Keratinocyte (primary cell): ENCODE measurements at regions not wholly inside any gene's neighbourhood (a gene's known extent, or its start where the extent isn't known, plus 50 kb on each side); places are given as distances from the start of the nearest gene placed in this dataset.

Experiments
- DNase-seq: peaks from one replicate; pipeline ENCODE4 v3.0.0-alpha.2; 2011; ENCODE audit warnings: low read depth, missing footprints, low spot score
- FAIRE-seq: peaks from 2 replicates; lab custom pipeline; 2011; peaks lifted over from hg19 to GRCh38; lab: Jason Lieb, UNC
- H2AFZ ChIP-seq: 2 replicates; pipeline ENCODE4 v1.6.0; 2012; ENCODE audit warnings: low read length, control low read depth, inconsistent platforms; ENCODE audit not compliant: control insufficient read depth
- H3K27ac ChIP-seq: 2 replicates; pipeline ENCODE4 v1.5.1; 2011; ENCODE audit warnings: low read length; ENCODE audit not compliant: control insufficient read depth, insufficient read depth
- H3K27me3 ChIP-seq: 3 replicates; pipeline ENCODE4 v1.6.0; 2011; ENCODE audit warnings: low read length; ENCODE audit not compliant: control insufficient read depth, insufficient read depth; ENCODE audit errors: extremely low read depth
- H3K36me3 ChIP-seq, 2 experiments: 2 replicates in 1 of 2; 3 replicates in 1 of 2; pipeline ENCODE4 v1.5.1; 2011; ENCODE audit warnings: low read length in 2 of 2, mild to moderate bottlenecking in 1 of 2; ENCODE audit not compliant: control insufficient read depth in 2 of 2, insufficient read depth in 2 of 2; ENCODE audit errors: extremely low read depth in 1 of 2
- H3K4me1 ChIP-seq: 3 replicates; pipeline ENCODE4 v1.5.1; 2011; ENCODE audit warnings: low read length; ENCODE audit not compliant: control insufficient read depth, insufficient read depth; ENCODE audit errors: extremely low read depth
- H3K4me2 ChIP-seq: 3 replicates; pipeline ENCODE4 v1.6.0; 2011; ENCODE audit warnings: low read depth, low read length; ENCODE audit not compliant: control insufficient read depth, insufficient read depth; ENCODE audit errors: extremely low read depth
- H3K4me3 ChIP-seq, 3 experiments: fragments of 200-600 bp in 1 of 3; sonication (generic) in 1 of 3; 2 replicates in 2 of 3; 3 replicates in 1 of 3; pipeline ENCODE4 v1.5.1; 2011 to 2016; ENCODE audit warnings: low read length in 3 of 3, mild to moderate bottlenecking in 3 of 3, control low read depth in 2 of 3, inconsistent platforms in 1 of 3, low read depth in 1 of 3, mixed read lengths in 1 of 3, mixed run types in 1 of 3, moderate library complexity in 1 of 3; ENCODE audit not compliant: control insufficient read depth in 2 of 3, insufficient read depth in 2 of 3; ENCODE audit errors: extremely low read depth in 1 of 3
- H3K79me2 ChIP-seq: 2 replicates; pipeline ENCODE4 v1.6.0; 2012; ENCODE audit warnings: low read length; ENCODE audit not compliant: control insufficient read depth, insufficient read depth
- H3K9ac ChIP-seq: 3 replicates; pipeline ENCODE4 v1.6.0; 2011; ENCODE audit warnings: low read length; ENCODE audit not compliant: control insufficient read depth, insufficient read depth; ENCODE audit errors: extremely low read depth
- H3K9me1 ChIP-seq: 3 replicates; pipeline ENCODE4 v1.6.0; 2011; ENCODE audit warnings: low read length; ENCODE audit not compliant: control insufficient read depth, insufficient read depth; ENCODE audit errors: extremely low read depth
- H3K9me3 ChIP-seq: 2 replicates; pipeline ENCODE4 v1.5.1; 2012; ENCODE audit warnings: low read depth, low read length; ENCODE audit not compliant: control insufficient read depth
- H4K20me1 ChIP-seq: 3 replicates; pipeline ENCODE4 v1.6.0; 2011; ENCODE audit warnings: low read length; ENCODE audit not compliant: control insufficient read depth, insufficient read depth; ENCODE audit errors: extremely low read depth
- CTCF ChIP-seq, 3 experiments: IDR thresholded peaks in 1 of 3; conservative IDR thresholded peaks in 1 of 3; optimal IDR thresholded peaks in 1 of 3; 2 replicates in 2 of 3; 3 replicates in 1 of 3; pipeline versions ENCODE3 to v1.5.1; 2011; ENCODE audit warnings: low read length in 3 of 3, mild to moderate bottlenecking in 3 of 3, moderate library complexity in 2 of 3, control low read depth in 1 of 3, inconsistent platforms in 1 of 3; ENCODE audit not compliant: insufficient read depth in 2 of 3; ENCODE audit errors: extremely low read depth in 1 of 3
- EZH2 ChIP-seq: IDR thresholded peaks from one replicate; pipeline ENCODE4 v1.6.1; 2012; ENCODE audit warnings: inconsistent platforms, mild to moderate bottlenecking, low read length, moderate library complexity
- dilution Hi-C: fragments of 300-500 bp; cut with MboI; formaldehyde crosslinking; loops from one replicate; pipeline ENCODE4 v1.7.0; 2020; ENCODE audit warnings: low sequenced_read_pairs; ENCODE audit not compliant: extremely low pct_ligation_motif_present

GRCh38 chr15:93319121-93319814 is 230.3 kb upstream of the RGMA start:
- no peak for FAIRE-seq
- dilution Hi-C loops = no loop called here
- Histone ChIP-seq H3K27me3 (no peaks in the 10 kb centered on the region), H3K36me3 (no peaks in the 10 kb centered on the region), H3K27ac (no peak overlapping the region), H3K9me3 (no peaks in the 10 kb centered on the region), H3K79me2 (no peaks in the 10 kb centered on the region), H3K4me1 (peaks cover 4% of the 10 kb centered on the region), H3K4me2 (no peak overlapping the region), H4K20me1 (no peaks in the 10 kb centered on the region), H3K9me1 (no peaks in the 10 kb centered on the region), H3K4me3 (no peak overlapping the region), H3K9ac (no peak overlapping the region), H2AFZ (no peak overlapping the region)
- DNase-seq = no peak
- TF ChIP-seq CTCF (optimal IDR thresholded peaks at IDR 0.05 in 1 of 3, IDR thresholded peaks at IDR 0.05 in 1 of 3, conservative IDR thresholded peaks at IDR 0.05 in 1 of 3; ENCODE audit: extremely low read depth in 1 of 3, insufficient read depth in 2 of 3, low read length in 3 of 3) (no peak), EZH2 (no peak)

GRCh38 chr15:93317772-93318171 is 228.8 kb upstream of the RGMA start:
- dilution Hi-C loops = no loop called here
- Histone ChIP-seq H3K4me2 (no peak overlapping the region), H3K36me3 (no peaks in the 10 kb centered on the region), H4K20me1 (no peaks in the 10 kb centered on the region), H3K9me3 (no peaks in the 10 kb centered on the region), H3K9ac (no peak overlapping the region), H2AFZ (no peak overlapping the region), H3K27ac (no peak overlapping the region), H3K4me1 (peaks cover 4% of the 10 kb centered on the region), H3K79me2 (no peaks in the 10 kb centered on the region), H3K27me3 (no peaks in the 10 kb centered on the region), H3K9me1 (no peaks in the 10 kb centered on the region), H3K4me3 (no peak overlapping the region)
- TF ChIP-seq CTCF (optimal IDR thresholded peaks at IDR 0.05 in 1 of 3, IDR thresholded peaks at IDR 0.05 in 1 of 3, conservative IDR thresholded peaks at IDR 0.05 in 1 of 3; ENCODE audit: extremely low read depth in 1 of 3, insufficient read depth in 2 of 3, low read length in 3 of 3) (no peak), EZH2 (no peak)
- DNase-seq (no peak), FAIRE-seq (no peak)
